GM12872 (cell line): ENCODE measurements at regions not wholly inside any gene's neighbourhood (a gene's known extent, or its start where the extent isn't known, plus 50 kb on each side); places are given as distances from the start of the nearest gene placed in this dataset.

Experiments used
- TF ChIP-seq, protein P1 (sequence below): IDR thresholded peaks from 3 replicates; pipeline ENCODE4 v1.5.1; 2011; ENCODE audit warnings: low read depth, mild to moderate bottlenecking, low read length, moderate library complexity; ENCODE audit not compliant: insufficient read depth

DNA sequence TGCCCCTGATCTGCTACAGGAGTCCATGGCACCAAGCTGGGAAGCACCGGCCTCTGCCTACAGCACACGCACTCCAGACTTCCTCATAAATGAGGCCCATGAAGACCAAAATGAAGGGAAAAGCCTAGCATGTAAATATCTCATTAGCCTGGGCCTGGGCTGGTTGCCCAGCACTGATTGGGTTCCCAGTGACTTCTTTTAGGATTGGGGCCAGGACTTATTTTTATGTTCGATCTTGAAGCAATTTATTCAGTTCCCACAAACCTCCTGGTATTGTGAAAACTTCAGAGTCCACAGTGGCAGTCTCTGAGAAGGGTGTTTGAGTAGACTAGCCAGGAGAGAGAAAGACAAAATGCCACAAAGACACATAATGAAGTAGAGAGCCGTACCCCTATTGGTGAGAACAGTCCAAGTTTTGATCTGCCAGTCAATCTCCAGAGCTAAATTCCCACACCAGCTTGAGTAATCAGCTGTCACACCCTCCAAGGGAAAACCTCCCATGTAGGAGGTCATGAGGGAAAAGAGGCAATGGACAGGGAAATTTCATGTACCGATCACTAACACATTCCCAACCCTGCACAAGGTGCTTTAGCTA lies 78.2 kb downstream of the PHLDA1 start:
- TF ChIP-seq, protein P1, sequence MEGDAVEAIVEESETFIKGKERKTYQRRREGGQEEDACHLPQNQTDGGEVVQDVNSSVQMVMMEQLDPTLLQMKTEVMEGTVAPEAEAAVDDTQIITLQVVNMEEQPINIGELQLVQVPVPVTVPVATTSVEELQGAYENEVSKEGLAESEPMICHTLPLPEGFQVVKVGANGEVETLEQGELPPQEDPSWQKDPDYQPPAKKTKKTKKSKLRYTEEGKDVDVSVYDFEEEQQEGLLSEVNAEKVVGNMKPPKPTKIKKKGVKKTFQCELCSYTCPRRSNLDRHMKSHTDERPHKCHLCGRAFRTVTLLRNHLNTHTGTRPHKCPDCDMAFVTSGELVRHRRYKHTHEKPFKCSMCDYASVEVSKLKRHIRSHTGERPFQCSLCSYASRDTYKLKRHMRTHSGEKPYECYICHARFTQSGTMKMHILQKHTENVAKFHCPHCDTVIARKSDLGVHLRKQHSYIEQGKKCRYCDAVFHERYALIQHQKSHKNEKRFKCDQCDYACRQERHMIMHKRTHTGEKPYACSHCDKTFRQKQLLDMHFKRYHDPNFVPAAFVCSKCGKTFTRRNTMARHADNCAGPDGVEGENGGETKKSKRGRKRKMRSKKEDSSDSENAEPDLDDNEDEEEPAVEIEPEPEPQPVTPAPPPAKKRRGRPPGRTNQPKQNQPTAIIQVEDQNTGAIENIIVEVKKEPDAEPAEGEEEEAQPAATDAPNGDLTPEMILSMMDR = no peak

DNA sequence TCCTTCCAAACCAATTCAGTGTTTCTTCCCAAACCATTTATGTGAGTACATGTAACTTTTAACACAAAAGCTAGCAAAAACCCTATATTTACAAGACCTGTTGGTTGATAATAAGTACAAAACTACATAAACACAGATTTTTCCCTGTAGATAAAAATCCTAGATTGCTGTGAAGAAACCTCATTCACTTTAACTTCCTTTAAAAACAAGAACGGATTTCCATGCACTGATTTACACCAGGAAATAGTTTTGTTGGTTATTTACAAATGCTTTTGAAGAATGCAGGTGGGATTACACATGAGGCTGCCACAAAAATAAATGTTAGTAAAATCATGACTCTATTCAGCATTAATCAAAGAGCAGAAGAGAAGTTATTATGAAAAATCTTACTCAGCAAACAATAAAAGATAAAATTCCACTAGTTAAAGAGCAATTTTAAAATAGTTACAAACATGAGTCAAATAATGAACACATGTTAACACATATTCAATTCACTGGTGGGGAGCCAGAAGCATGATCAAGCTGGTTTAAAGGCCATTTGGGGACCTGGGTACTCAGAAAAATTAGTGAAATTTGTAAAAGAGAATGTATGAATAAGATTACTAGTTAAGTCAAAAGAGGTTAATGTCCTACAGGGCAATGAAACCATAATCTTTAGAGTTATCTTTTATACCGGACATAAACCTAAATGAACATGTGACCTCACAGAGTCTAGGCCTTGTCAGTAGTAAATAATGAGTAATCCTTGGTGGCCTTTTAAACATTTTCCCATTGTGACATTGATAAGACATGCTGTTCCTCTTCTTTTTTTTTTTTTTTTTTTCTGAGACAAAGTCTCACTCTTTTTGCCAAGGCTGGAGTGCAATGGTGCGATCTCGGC lies 79.9 kb downstream of the PHLDA1 start:
- TF ChIP-seq, protein P1 = no peak

DNA sequence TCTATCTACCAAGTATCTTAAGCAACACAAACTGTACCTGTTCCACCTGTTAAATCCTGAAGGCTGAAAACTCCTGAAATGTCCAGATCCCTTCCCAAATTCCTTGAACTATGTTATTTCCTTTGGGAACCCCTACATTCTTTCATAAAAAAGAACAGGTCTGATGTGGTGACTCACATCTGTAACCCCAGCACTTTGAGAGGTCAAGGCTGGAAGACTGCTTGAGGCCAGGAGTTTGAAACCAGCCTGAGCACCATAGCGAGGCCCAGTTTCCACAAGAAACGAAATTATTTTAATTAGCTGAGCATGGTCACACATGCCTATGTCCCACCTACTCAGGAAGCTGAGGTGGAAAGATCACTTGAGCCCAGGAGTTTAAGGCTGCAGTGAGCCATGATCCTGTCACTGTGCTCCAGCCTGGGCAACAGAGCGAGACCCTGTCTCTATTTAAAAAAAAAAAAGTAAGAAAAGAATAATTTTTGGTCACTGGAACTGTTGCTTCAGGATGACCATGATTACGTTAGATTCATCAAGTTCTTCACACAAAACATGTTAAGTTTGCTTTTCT lies 84.3 kb downstream of the PHLDA1 start:
- TF ChIP-seq, protein P1 = no peak

DNA sequence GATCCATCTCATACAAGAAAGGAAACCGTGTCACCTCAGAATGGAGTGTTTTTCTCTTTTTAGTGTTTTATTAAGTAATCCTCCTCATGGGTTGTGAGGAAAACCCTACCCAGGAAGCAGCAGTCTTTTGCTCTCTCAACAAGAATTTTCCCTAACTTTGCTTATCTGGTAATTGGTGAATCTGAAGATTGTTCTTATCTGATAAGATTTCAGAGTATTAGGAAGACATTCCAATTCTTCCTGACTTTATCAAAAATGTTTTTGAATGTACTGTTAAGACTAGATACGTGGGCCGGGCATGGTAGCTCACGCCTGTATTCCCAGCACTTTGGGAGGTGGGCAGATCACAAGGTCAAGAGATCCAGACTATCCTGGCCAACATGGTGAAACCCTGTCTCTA lies 86.0 kb downstream of the PHLDA1 start:
- TF ChIP-seq, protein P1 = no peak

DNA sequence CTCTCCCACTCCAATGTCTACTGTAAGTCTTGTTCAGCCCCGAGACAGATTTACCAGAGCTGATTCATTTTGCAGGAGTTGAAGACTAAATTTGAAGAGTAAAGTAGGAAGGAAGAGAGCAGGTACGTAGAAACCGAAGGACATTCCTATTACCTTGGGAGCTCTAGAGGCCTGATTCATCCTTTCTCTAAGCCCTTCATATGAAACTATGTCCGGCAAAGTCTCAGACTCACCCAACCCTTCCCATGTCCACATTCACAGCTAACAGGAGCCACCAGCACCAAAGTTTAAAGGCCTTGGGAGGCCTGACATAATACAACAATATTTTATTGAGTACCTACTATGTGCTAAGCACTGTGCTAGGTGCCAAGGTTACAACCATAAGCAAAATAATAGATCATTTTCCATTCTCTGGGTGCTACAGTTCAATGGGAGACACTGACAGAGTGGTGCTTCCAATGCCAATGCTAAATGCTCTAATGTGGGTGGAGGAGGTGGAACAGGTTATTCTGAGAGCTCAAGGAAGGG lies 86.6 kb downstream of the PHLDA1 start:
- TF ChIP-seq, protein P1 = no peak

DNA sequence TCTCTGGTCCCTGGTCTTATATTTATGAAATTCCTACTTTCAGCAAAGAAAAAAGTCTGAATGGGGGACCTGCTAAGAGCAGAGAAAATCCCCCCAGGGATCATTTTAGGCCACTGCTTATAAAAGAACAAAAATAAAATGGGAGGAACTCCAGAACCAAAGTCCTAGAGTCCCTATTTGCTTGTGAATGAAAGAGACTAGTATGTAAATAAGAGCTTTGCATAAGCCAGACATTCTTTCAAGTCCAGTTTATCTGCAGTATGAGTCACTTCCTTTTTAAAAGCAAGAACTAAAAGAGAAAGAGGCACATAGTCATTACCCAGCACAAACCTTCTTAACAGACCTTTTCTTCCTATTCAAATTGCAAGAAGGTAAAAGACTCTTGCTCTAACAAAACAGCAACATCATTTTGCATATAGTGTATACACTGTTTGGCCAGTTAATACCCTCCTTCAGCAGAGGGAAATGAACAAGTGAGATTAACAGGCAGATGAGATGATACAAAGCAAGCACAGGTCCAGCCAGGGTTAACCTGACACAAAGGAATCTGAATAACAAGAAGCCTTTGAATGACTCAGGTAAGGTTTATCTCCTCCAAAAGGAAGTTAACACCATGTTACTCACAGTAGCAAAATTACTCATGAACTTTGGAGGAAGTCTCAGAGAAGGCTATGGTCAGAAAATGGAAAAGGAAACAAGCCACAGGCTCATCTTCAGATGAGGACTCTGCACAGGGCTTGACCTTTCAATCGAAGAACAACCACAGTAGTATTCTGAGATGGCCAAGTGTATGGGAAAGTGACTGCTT lies 87.3 kb downstream of the PHLDA1 start:
- TF ChIP-seq, protein P1 = no peak

DNA sequence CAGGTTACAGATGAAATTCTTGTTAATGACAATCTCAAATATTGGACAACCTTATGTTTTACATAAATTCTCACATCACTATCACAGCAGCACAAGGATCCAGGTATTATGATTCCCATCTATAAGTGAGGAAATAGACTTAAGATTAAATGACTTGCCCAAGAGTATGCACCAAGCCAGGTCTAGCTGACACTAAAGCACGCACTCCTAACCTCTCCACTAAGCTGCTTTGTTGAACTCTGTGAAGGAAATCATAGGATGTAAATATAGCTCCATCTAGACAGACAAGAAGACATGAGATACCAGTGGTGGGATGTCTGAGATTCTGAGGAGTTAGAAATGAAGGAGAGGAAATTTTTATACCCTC lies 87.9 kb downstream of the PHLDA1 start:
- TF ChIP-seq, protein P1 = no peak
